GM19452 (cell line): ENCODE measurements at regions not wholly inside any gene's neighbourhood (a gene's known extent, or its start where the extent isn't known, plus 50 kb on each side); places are given as distances from the start of the nearest gene placed in this dataset.

ENCODE experiments used
- ATAC-seq: cut with Tn5 transposase; IDR thresholded peaks from one replicate; pipeline ENCODE4 v1.9.1; 2021; ENCODE audit not compliant: unreplicated experiment

DNA sequence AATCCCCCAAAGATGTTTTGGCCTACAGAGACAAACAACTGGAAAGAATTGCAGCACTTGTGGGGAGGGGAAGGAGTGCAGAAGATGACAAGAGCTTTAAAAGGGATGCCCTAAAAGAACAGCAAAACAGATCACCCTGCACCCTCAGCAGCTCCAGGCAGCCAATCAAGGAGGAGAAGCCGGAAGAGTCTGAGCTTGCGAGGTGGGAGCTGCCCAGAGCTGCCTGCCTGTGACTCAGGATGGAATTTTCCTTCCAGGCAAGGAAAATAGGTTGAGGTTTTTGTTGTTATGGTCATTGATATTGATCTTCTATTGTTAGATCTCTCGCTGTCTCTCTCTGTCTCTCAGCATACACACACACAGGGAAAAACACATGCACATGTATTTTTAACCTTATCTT, 70.3 kb upstream of the MAP1B start:
- ATAC-seq = no peak

DNA sequence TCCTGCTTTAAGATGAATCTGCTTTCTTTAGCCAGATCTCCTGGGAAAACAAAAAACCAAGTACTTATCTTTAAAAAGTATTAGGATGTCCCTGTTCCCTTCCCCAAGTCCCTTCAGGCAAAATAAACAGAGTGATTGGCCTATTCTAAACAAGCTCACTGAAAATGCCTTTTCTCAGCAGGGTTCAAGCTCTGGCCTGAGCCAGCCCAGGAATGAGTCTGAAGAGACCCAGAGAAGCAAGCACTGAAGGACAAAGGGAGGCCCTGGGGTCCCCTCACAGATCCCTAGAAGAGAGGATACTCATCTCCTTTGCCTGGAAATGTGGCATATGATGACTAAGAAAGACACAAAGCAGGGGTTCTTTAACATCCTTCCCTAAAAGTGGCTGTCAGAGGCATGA, 66.8 kb upstream of the MAP1B start:
- no peak for ATAC-seq

DNA sequence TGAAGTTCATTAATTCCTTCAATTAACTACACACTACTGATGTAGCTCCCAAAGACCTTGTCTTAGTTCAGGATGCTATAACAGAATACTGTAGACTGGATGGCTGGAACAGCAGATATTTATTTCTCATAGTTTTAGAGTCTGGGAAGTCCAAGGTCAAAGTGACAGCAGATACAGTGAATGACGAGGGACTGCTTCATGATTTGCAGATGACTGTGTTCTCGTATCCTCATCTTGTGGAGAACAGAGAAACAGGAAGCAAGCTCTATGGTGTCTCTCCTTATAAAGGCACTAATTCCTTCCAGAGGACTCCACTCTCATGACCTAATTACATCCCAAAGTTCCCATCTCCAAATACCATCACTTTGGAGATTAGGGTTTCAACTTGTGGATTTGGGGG, 65.6 kb upstream of the MAP1B start:
- no peak for ATAC-seq

DNA sequence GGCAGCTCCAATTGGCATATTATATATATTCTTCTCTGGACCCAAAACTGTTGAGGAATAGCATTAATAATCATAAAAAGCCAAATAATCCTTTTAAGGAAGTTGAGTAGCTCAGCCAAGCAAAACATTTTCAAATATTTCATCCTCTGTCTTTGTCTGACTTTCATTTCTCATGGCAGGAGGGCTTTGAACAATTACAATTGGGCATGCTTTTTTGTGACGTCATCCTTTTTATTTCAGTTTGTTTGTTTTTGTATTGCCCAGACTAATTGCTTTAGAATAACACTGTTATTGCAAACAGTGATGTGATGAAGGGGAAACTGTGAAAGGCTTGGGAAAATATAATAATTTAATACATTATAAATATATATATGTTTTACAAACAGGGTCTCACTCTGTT, 65.2 kb upstream of the MAP1B start:
- ATAC-seq = no peak

DNA sequence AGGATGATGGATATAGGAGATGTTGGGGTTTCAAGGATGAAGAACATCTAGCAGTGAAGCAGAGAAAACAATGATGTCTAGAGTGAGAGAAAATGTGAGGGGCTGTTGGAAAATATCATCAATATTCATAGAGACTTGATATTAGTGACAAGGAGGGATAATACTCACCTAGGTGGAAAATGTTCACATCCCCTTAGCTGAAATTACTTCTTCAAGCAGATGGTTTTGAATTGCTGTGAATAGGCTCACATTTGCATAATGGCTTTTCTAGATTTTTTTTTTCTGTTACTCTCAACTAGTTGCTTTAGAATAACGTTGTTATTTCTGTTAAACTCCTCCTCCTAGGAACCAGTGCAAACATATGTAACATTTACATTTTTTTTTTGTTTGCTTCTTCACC, 61.6 kb upstream of the MAP1B start:
- no peak for ATAC-seq

DNA sequence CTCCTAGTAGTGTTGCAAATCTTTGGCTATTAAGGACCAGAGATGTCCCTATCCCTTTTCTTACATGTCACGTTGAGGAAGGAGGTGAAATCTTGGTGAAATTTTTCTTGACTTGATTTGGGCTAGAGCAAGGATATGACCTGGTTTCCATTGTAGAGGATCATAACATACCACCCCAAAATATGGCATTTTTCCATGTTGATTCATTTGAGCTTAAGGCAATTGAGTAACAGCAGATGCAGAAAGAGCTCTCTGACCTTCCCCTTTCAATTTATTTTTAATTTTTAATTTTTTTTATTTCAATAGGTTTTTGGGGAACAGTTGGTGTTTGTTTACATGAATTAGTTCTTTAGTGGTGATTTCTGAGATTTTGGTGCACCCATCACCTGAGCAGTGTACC, 61.2 kb upstream of the MAP1B start:
- no peak for ATAC-seq

DNA sequence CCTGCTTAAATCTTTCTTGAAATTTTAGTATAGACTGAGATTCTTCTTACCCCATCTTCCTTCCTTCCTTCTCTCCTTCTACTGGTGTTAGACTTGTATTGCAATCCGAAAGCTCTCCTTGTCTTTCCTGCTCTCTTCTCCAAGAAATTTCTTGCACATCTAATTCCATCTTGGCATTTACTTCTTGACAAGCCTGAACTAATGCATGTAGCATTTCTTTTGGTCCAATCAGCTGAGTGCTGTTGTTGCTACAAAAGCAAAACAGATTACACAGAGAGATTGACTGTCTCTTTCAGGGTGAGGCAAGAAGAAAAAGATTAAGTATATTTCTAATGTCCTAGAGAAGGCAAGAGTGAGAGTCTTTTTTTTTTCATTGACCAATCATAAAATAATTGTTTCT, 51.6 kb upstream of the MAP1B start:
- no peak for ATAC-seq
